ENCODE measurements at regions not wholly inside any gene's neighbourhood (a gene's known extent, or its start where the extent isn't known, plus 50 kb on each side); places are given as distances from the start of the nearest gene placed in this dataset.

DNA sequence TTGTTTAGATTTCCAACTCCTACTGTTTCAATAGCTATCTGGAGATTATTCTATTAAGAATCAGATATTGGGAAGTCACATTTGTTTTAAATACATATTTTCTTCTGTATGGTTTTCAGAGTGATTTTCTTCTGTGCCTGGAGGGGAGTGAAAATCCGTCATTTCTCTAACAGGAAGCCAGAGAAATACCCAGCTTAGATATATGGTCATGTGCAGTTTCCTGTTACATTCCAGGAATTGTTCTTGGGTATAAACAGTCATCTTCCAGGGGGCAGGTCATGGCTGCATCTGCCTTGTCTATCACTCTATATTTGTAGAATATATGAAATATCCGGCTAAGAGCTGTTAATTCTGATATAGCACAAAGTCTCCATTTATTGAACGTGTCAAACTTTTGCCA lies 77.5 kb upstream of the MIR17HG start:
- TF ChIP-seq, protein P1, sequence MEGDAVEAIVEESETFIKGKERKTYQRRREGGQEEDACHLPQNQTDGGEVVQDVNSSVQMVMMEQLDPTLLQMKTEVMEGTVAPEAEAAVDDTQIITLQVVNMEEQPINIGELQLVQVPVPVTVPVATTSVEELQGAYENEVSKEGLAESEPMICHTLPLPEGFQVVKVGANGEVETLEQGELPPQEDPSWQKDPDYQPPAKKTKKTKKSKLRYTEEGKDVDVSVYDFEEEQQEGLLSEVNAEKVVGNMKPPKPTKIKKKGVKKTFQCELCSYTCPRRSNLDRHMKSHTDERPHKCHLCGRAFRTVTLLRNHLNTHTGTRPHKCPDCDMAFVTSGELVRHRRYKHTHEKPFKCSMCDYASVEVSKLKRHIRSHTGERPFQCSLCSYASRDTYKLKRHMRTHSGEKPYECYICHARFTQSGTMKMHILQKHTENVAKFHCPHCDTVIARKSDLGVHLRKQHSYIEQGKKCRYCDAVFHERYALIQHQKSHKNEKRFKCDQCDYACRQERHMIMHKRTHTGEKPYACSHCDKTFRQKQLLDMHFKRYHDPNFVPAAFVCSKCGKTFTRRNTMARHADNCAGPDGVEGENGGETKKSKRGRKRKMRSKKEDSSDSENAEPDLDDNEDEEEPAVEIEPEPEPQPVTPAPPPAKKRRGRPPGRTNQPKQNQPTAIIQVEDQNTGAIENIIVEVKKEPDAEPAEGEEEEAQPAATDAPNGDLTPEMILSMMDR (IDR thresholded peaks at IDR 0.05) = no peak
- no peak for TF ChIP-seq POLR2A (IDR thresholded peaks at IDR 0.05)

Data from esophagus squamous epithelium (tissue), 4 donors.